ENCODE measurements at regions not wholly inside any gene's neighbourhood (a gene's known extent, or its start where the extent isn't known, plus 50 kb on each side); places are given as distances from the start of the nearest gene placed in this dataset.

DNA sequence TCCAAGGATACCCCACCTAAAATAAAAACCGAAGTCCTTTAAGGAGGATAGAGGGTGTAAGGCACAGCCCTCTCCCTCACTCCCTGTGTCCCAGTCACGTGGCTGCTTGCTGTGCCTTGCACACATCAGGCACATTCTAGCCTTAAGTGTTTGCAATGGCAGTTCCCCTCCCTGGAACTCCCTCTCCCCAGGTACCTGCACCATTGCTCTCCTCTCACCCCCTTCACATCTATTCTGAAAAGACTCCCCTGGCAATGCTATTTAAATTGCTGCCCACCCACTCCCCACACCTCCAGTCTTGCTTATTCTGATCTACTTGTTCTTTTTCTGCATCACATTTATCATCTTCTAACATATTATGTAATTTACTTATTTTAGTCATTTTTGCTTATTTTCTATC is 91.6 kb upstream of the LNX1 start:
- no peak for DNase-seq

DNA sequence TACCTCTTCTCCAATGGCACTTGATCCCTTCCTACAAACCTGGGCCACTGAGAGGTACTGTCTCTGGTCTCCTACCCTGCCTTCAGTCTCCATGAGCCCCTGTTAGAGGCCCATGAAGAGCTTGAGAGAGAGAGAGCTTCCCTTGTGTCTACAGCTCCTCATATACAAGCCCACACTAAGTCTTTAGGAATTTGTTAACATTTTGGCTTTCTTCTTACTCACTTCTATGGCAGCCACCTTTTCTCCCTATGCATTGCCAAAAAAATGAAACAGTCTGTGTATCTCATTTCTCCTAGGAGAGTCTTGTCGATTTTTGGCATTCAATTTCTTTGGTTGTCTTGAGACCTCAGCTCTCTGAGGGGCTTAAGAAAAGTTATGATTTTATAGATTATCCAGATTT is 90.9 kb upstream of the LNX1 start:
- no peak for DNase-seq

- no peak for DNase-seq
These were observed 89.3 kb upstream of the LNX1 start for GRCh38 chr4:53680598-53680997.

- DNase-seq = no peak
These were observed 88.9 kb upstream of the LNX1 start for GRCh38 chr4:53680168-53680567.

- no peak for DNase-seq
These were observed 85.2 kb upstream of the LNX1 start for GRCh38 chr4:53676402-53676871.

- DNase-seq = no peak
These were observed 83.6 kb upstream of the LNX1 start for GRCh38 chr4:53674903-53675302.

DNA sequence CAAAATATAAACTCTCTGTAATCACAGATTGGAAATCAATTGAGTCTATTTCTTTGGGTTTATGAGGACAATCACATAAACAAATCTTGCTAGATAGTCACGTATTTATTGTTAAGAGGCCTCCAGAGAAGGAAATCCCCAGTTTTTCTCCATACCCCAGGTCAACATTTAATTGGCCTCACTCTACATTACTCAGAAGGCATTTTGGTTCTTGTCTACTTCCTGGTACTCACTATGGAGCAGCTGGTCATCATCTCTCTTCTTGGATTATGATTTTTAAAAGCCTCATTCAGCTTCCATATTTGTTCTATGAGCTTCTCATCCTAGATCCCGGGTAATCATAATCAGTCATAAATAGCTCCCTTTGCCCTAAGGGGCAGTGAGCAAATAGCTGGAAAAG is 81.6 kb upstream of the LNX1 start:
- DNase-seq = no peak

DNA sequence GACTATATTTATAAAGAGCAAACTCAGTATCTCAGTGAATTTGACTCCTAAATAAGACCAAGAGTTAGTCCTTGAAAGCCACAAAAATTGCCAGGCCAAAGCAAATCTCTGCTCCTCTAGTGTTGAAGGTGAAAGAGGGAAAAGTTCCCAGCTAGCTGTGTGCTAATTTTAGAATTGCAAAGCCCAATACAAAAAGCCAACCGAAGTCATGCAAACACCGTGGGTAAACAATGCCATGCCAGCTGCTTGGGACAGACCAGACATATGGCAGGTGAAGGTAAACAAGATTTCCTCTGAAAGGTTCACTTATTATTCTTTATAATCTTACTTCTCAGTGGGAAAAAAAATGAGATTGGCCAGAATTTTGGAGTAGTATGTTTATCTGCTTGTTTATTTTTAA is 80.5 kb upstream of the LNX1 start:
- DNase-seq = no peak

DNA sequence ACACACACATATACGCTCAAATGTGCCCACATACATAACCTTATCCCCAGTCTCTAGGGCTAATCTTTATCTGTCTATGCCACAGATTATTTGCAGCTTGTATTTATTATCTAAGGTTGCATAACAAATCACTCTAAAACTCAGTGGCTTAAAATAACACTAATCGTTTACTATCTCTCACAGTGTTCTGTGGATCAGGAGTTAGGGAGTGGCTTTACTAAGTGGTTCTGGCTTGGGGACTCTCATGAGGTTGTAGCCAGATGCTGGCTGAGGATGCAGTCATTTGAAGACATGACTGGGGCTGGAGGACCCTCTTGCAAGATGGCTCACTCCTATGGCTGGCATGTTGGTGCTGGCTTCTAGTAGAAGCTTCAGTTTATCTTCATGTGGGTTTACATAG is 68.5 kb upstream of the LNX1 start:
- no peak for DNase-seq

- DNase-seq = no peak
These were observed 67.8 kb upstream of the LNX1 start for GRCh38 chr4:53659112-53659511.

DNA sequence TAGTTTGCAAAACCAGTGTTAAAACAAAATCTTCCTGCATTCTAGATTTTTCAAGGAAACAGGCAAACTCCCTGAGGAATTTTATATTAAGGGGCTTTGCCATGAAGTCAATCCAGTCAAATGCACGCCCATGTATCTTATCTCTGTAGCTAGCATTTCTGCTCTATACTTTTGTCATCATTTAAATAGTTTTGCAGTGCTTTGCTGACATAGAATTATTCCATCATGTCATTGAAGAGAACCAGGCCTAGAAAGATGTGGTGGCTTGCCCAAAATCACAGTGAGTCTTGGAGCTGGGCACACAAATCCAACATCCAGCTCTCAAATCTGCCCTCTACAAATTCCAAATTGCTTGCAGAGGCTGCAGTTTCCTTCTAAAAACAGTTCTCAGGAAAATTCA is 66.7 kb upstream of the LNX1 start:
- DNase-seq = no peak

GRCh38 chr4:53656421-53656981 is 65.2 kb upstream of the LNX1 start:
- no peak for DNase-seq

GRCh38 chr4:53654300-53654758 is 63.0 kb upstream of the LNX1 start:
- DNase-seq = no peak

DNA sequence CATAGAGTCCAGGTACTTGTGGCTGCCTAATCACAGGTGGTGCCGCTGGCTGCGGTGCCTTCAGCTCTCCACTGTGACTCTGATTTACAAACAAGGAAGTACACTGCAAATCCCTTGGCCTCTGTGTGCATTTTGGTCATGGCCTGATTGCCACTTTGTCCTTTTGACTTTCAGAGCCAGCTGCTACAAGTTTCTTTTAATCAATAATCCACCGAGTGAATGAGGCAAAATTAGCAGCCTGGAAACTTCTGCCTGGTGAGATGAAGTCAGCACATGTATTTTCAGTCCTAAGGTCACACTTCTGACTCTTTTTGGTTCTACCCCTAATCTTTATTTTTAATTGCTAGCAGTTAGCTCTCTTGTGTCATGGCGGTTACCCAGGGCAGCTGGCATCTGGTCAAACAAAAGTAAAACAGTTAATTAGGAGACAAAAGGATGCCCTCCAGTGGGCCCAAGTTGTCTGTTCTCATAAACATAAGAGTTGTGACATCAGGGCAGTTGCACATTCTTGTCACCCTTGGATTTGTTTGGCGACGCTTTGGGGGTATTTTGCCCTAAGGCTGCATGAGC is 62.3 kb upstream of the LNX1 start:
- DNase-seq = no peak

- DNase-seq = no peak
These were observed 60.0 kb upstream of the LNX1 start for GRCh38 chr4:53651156-53651735.

- no peak for DNase-seq
These were observed 58.1 kb upstream of the LNX1 start for GRCh38 chr4:53649357-53649756.

DNA sequence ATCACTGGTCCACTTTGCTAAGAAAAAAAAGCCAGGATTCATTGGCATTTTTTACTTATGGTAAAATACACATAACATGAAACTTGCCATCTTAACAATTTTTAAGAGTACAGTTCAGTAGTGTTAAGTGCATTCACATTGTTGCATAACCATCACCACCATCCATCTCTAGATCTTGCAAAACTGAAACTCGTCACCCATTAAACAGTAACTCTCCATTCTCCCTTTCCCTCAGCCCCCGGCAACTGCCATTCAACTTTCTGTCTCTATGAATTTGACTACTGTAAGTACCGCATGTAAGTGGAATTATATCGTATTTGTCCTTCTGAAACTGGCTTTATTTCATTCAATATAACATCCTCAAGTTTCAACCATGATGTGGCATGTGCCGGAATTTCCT is 56.3 kb upstream of the LNX1 start:
- no peak for DNase-seq

DNA sequence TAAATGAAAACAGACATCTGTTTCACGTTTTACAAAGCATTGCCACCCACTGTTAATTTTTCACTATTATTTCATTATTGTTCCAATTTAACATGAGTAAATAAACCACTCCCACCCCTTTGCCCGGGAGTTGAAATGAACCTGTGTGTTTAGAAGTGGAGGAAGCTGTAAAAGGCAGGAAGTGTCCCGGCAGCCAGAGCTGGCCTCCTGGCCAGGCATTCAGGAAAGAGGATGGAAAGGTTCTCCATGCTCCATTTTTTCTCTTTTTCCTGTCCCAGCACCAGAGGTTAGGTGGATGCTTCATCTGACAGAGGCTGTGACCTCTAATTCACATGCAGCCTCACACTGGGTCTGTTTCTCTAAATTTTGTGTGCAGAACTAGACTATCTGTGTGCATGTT is 55.5 kb upstream of the LNX1 start:
- no peak for DNase-seq

DNA sequence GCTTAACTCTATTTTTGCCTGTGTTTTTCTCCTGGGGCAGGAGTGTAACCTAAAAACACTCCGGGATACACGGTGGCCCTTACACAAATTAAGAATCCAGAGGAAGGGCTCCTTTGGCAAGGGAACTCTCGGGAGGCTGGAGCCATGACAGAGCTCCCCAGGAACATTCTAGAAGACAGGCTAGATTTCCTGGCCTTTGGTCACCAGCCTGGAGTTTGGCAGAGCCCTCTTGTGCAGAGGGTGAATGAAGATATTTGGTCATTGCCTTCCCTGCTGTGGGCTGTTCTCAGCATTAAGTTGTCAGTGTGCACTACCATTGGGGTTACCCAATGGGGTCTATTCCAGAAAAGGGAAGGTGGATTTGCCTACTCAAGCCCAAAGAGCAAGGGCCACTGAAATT is 53.8 kb upstream of the LNX1 start:
- DNase-seq = no peak

- DNase-seq = no peak
These were observed 53.3 kb upstream of the LNX1 start for GRCh38 chr4:53644607-53645006.
